Mesenchymal stem cell (in vitro differentiated cells and primary cell): ENCODE measurements at regions not wholly inside any gene's neighbourhood (a gene's known extent, or its start where the extent isn't known, plus 50 kb on each side); places are given as distances from the start of the nearest gene placed in this dataset.

Experiments
- DNase-seq: peaks from one replicate; pipeline ENCODE4 v3.0.0-alpha.2; 2013
- H2AFZ ChIP-seq: one replicate; pipeline ENCODE4 v1.6.1; 2013; ENCODE audit warnings: low read depth, mild to moderate bottlenecking, control low read depth, inconsistent platforms, low read length, moderate library complexity
- H2AK5ac ChIP-seq: 2 replicates; pipeline ENCODE4 v1.6.1; 2013; ENCODE audit warnings: low read length, moderate library complexity, mild to moderate bottlenecking, inconsistent platforms; ENCODE audit not compliant: severe bottlenecking
- H2BK120ac ChIP-seq: one replicate; pipeline ENCODE4 v1.6.1; 2013; ENCODE audit warnings: low read depth, mild to moderate bottlenecking, inconsistent platforms, low read length, moderate library complexity
- H2BK12ac ChIP-seq, 2 experiments: one replicate each; pipeline ENCODE4 v1.6.1; 2013; ENCODE audit warnings: inconsistent platforms in 2 of 2, low read length in 2 of 2, mild to moderate bottlenecking in 2 of 2, moderate library complexity in 2 of 2, control low read depth in 1 of 2
- H2BK15ac ChIP-seq: one replicate; pipeline ENCODE4 v1.6.1; 2013; ENCODE audit warnings: mild to moderate bottlenecking, low read depth, inconsistent platforms; ENCODE audit not compliant: poor library complexity, severe bottlenecking
- H2BK5ac ChIP-seq: 2 replicates; pipeline ENCODE4 v1.6.1; 2013; ENCODE audit warnings: low read depth, mild to moderate bottlenecking, low read length, control low read depth, inconsistent platforms; ENCODE audit not compliant: poor library complexity, severe bottlenecking
- H3K14ac ChIP-seq, 2 experiments: one replicate each; pipeline ENCODE4 v1.6.1; 2013; ENCODE audit warnings: inconsistent platforms in 2 of 2, low read length in 2 of 2, control low read depth in 1 of 2, mild to moderate bottlenecking in 1 of 2, moderate library complexity in 1 of 2
- H3K18ac ChIP-seq, 2 experiments: one replicate each; pipeline ENCODE4 v1.6.1; 2013; ENCODE audit warnings: inconsistent platforms in 2 of 2, low read length in 2 of 2, control low read depth in 1 of 2, low read depth in 1 of 2, mild to moderate bottlenecking in 1 of 2
- H3K23ac ChIP-seq, 2 experiments: one replicate each; pipeline ENCODE4 v1.6.1; 2013; ENCODE audit warnings: inconsistent platforms in 2 of 2, low read length in 2 of 2, mild to moderate bottlenecking in 2 of 2, moderate library complexity in 2 of 2, control low read depth in 1 of 2
- H3K27ac ChIP-seq: 2 replicates; pipeline ENCODE4 v1.5.1; 2013; ENCODE audit warnings: mild to moderate bottlenecking, moderate library complexity, low read length, control low read depth, inconsistent platforms; ENCODE audit not compliant: poor library complexity, severe bottlenecking
- H3K27me3 ChIP-seq, 2 experiments: 2 replicates each; pipeline versions ENCODE4 v1.6.1 to v1.7.0; 2013; ENCODE audit warnings: low read length in 2 of 2, mild to moderate bottlenecking in 2 of 2, moderate library complexity in 2 of 2, control low read depth in 1 of 2, inconsistent platforms in 1 of 2; ENCODE audit not compliant: control insufficient read depth in 1 of 2, insufficient read depth in 1 of 2
- H3K36me3 ChIP-seq, 2 experiments: 2 replicates each; pipeline versions ENCODE4 v1.6.1 to v1.7.0; 2013; ENCODE audit warnings: low read length in 2 of 2, control low read depth in 1 of 2, inconsistent platforms in 1 of 2, low read depth in 1 of 2, mild to moderate bottlenecking in 1 of 2; ENCODE audit not compliant: insufficient read depth in 2 of 2, control insufficient read depth in 1 of 2
- H3K4ac ChIP-seq, 2 experiments: one replicate each; pipeline ENCODE4 v1.6.1; 2013; ENCODE audit warnings: inconsistent platforms in 2 of 2, low read length in 2 of 2, mild to moderate bottlenecking in 2 of 2, moderate library complexity in 2 of 2, control low read depth in 1 of 2, low read depth in 1 of 2
- H3K4me1 ChIP-seq: 2 replicates; pipeline ENCODE4 v1.6.1; 2013; ENCODE audit warnings: low read depth, low read length, control low read depth; ENCODE audit not compliant: control insufficient read depth, insufficient read depth
- H3K4me2 ChIP-seq: 2 replicates; pipeline ENCODE4 v1.6.1; 2013; ENCODE audit warnings: low read length, mild to moderate bottlenecking, inconsistent platforms; ENCODE audit not compliant: poor library complexity, severe bottlenecking
- H3K4me3 ChIP-seq, 2 experiments: 2 replicates each; pipeline versions ENCODE4 v1.5.1 to v1.7.0; 2013; ENCODE audit warnings: low read length in 2 of 2, mild to moderate bottlenecking in 2 of 2, control low read depth in 1 of 2, low read depth in 1 of 2; ENCODE audit not compliant: insufficient read depth in 1 of 2
- H3K79me1 ChIP-seq: replicated peaks from 2 replicates; pipeline ENCODE4 v1.6.1; 2013; ENCODE audit warnings: mild to moderate bottlenecking, control low read depth, low read length, inconsistent platforms; ENCODE audit not compliant: poor library complexity, severe bottlenecking
- H3K9ac ChIP-seq: 2 replicates; pipeline ENCODE4 v1.7.0; 2013; ENCODE audit warnings: mild to moderate bottlenecking, low read length, moderate library complexity
- H3K9me3 ChIP-seq: 2 replicates; pipeline ENCODE4 v1.7.0; 2013; ENCODE audit warnings: mild to moderate bottlenecking, low read length; ENCODE audit not compliant: control insufficient read depth
- H4K8ac ChIP-seq: one replicate; pipeline ENCODE4 v1.6.1; 2013; ENCODE audit warnings: inconsistent platforms, mild to moderate bottlenecking, low read length, moderate library complexity
- H4K91ac ChIP-seq: one replicate; pipeline ENCODE4 v1.6.1; 2013; ENCODE audit warnings: mild to moderate bottlenecking, low read length, inconsistent platforms
- WGBS: methylation state at CpG from one replicate; pipeline ENCODE4 v1.1.7; 2013; ENCODE audit warnings: mixed read lengths; 5-methylcytosine and 5-hydroxymethylcytosine counted together

DNA sequence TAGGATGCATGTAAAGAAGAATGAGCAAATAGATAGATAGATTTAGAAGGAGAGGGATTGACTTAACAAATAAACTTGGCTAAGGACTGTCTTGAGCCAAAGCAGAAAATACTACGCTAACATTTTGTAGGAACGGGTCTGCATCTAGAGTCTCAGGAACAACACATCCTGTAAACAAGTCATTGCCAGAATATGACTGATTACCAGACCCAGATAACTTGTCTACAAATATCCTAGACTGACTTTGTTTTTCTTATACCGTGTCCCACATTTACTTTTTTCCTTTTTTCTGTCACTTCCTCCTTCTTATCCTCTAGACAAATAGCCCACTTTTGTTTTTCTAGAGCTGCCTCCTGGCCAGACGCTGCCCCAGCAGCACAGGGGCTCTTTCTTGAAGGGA lies 393.6 kb downstream of the PDGFC start:
- no peak for DNase-seq
- Histone ChIP-seq H3K27ac (no peak overlapping the region), H4K91ac (no peak overlapping the region), H3K23ac (no peak overlapping the region), H3K4ac (no peak overlapping the region), H3K4me3 (no peak overlapping the region), H3K27me3 (no peaks in the 10 kb centered on the region), H4K8ac (peak overlapping the region; percentile 35), H3K9ac (no peak overlapping the region), H3K18ac (peak overlapping the region in 1 of 2 experiments; percentile 21), H3K9me3 (no peaks in the 10 kb centered on the region), H2AK5ac (no peak overlapping the region), H3K14ac (no peak overlapping the region), H3K4me1 (no peaks in the 10 kb centered on the region), H2BK15ac (no peak overlapping the region), H3K4me2 (no peak overlapping the region), H2BK5ac (no peak overlapping the region), H2BK120ac (no peak overlapping the region), H2BK12ac (no peak overlapping the region), H3K36me3 (no peaks in the 10 kb centered on the region), H2AFZ (no peak overlapping the region), H3K79me1 (no peaks in the 10 kb centered on the region)
- 37% methylated on average over 4 of the region's 4 CpGs for WGBS

DNA sequence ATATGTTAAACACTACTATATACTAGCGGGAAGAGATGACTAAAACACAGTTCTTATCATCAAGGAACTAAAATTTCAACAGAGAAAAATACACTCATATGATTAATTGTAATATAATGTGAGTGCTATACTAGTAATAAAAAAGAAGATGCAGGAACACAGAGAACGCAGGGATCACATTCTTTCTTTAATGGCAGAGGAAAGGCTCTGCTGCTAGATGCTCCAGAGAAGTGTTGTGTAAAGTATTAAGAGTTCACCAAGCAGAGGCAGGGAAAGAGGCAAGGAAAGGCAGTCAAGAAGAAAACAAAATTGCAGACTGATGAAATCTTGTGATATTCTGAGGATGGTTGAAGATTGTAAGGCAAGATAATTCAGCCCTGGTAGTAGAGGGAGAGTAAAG lies 394.7 kb downstream of the PDGFC start:
- no peak overlapping the region for H3K4me2 ChIP-seq
- H2BK12ac ChIP-seq = peak overlapping the region in 1 of 2 experiments; percentile 14
- WGBS = 57% methylated on average over 1 of the region's 2 CpGs
- H2AK5ac ChIP-seq = no peak overlapping the region
- H3K4me3 ChIP-seq = no peak overlapping the region
- no peak overlapping the region for H4K91ac ChIP-seq
- H2AFZ ChIP-seq = no peak overlapping the region
- no peaks in the 10 kb centered on the region for H3K4me1 ChIP-seq
- no peak overlapping the region for H4K8ac ChIP-seq
- no peak overlapping the region for H3K18ac ChIP-seq
- no peak overlapping the region for H3K14ac ChIP-seq
- H3K27ac ChIP-seq = no peak overlapping the region
- no peaks in the 10 kb centered on the region for H3K27me3 ChIP-seq
- H2BK120ac ChIP-seq = no peak overlapping the region
- no peaks in the 10 kb centered on the region for H3K36me3 ChIP-seq
- no peak for DNase-seq
- no peak overlapping the region for H3K23ac ChIP-seq
- H3K4ac ChIP-seq = peak overlapping the region in 1 of 2 experiments; percentile 71
- H3K9ac ChIP-seq = no peak overlapping the region
- H3K79me1 ChIP-seq = no peaks in the 10 kb centered on the region
- H3K9me3 ChIP-seq = no peaks in the 10 kb centered on the region
- H2BK15ac ChIP-seq = no peak overlapping the region
- H2BK5ac ChIP-seq = no peak overlapping the region

DNA sequence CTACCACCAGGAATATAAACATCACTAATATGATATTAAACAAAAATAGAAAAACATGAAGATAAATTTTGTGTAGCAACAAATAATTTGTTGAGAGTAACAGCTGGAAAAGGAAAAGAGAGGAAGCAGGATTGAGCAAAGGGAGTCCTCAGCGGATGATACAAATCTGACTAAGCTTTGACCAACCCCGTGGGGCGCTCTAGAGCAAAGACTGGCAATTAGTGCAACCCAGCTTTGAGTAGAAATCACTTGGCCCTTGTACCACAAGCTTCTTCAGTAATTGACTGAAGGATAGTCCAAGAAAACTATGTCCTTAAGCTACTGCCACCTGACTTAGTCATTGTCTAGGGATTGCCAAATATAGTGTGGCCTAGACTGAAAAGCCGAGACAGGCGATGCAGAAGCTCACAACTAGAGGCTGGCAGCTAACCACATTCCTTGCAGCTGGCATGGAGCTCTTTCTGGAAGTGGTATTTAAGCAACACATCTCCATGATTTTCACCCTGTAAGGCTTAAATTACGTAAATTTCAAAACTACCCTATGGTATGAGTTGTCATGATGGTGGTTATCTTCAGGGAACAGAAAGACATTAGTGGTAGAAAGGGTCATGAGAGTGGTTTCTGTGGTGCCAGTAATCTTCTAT lies 396.0 kb downstream of the PDGFC start:
- no peak overlapping the region for H2AK5ac ChIP-seq
- H2BK12ac ChIP-seq = peak overlapping the region in 1 of 2 experiments; percentile 10
- no peak overlapping the region for H2BK120ac ChIP-seq
- no peaks in the 10 kb centered on the region for H3K27me3 ChIP-seq
- peak overlapping the region in 1 of 2 experiments; percentile 37 for H3K18ac ChIP-seq
- H3K14ac ChIP-seq = no peak overlapping the region
- H3K4me3 ChIP-seq = no peak overlapping the region
- H3K79me1 ChIP-seq = no peaks in the 10 kb centered on the region
- no peak overlapping the region for H2AFZ ChIP-seq
- no peak overlapping the region for H2BK15ac ChIP-seq
- H2BK5ac ChIP-seq = no peak overlapping the region
- no peak for DNase-seq
- H4K91ac ChIP-seq = peak overlapping the region; percentile 50
- no peaks in the 10 kb centered on the region for H3K9me3 ChIP-seq
- no peak overlapping the region for H4K8ac ChIP-seq
- H3K4me1 ChIP-seq = no peaks in the 10 kb centered on the region
- H3K4me2 ChIP-seq = no peak overlapping the region
- H3K27ac ChIP-seq = no peak overlapping the region
- WGBS = 87% methylated on average over 5 of the region's 6 CpGs
- no peaks in the 10 kb centered on the region for H3K36me3 ChIP-seq
- peak overlapping the region in 1 of 2 experiments; percentile 24 for H3K4ac ChIP-seq
- no peak overlapping the region for H3K9ac ChIP-seq
- no peak overlapping the region for H3K23ac ChIP-seq

DNA sequence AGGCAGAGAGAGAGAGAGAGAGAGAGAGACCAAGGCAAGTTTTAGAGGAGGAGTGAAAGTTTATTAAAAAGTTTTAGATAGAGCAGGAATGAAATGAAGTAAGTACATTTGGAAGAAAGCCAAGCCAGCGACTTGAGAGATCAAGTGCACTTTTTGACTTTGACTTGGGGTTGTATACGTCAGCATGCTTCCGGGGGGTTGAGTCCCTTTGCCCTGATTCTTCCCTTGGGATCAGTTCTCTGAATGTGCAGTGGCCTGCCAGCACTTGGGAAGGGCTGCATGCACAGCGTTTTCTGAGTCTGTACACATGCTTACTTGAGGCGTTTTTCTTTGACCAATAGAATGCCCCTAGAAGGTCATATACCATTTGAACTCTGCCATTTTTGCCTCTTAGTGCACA lies 400.5 kb downstream of the PDGFC start:
- H2BK15ac ChIP-seq = no peak overlapping the region
- H2BK120ac ChIP-seq = no peak overlapping the region
- no peak overlapping the region for H2AK5ac ChIP-seq
- no peak overlapping the region for H3K18ac ChIP-seq
- no peak overlapping the region for H3K23ac ChIP-seq
- no peaks in the 10 kb centered on the region for H3K4me1 ChIP-seq
- H3K79me1 ChIP-seq = no peaks in the 10 kb centered on the region
- WGBS = 69% methylated on average over 5 of the region's 5 CpGs
- H3K9ac ChIP-seq = no peak overlapping the region
- H4K91ac ChIP-seq = no peak overlapping the region
- H3K27ac ChIP-seq = no peak overlapping the region
- H2BK5ac ChIP-seq = no peak overlapping the region
- H3K9me3 ChIP-seq = no peaks in the 10 kb centered on the region
- H3K4ac ChIP-seq = no peak overlapping the region
- no peaks in the 10 kb centered on the region for H3K27me3 ChIP-seq
- no peak overlapping the region for H4K8ac ChIP-seq
- no peak overlapping the region for H2BK12ac ChIP-seq
- H3K4me3 ChIP-seq = no peak overlapping the region
- H3K36me3 ChIP-seq = no peaks in the 10 kb centered on the region
- no peak overlapping the region for H3K4me2 ChIP-seq
- no peak for DNase-seq
- no peak overlapping the region for H2AFZ ChIP-seq
- no peak overlapping the region for H3K14ac ChIP-seq
